Activated gamma-delta T cell treated with Interleukin-2 at 50 U/mL for 16 hours (primary cell): ENCODE measurements at regions not wholly inside any gene's neighbourhood (a gene's known extent, or its start where the extent isn't known, plus 50 kb on each side); places are given as distances from the start of the nearest gene placed in this dataset.
"Not testable (repeated sequence)": the region's sequence is repeated elsewhere in the genome, so short reads cannot be mapped to it uniquely, and the experiment has no call there.

Source experiments
- DNase-seq: peaks from one replicate; pipeline ENCODE4 v3.0.0-alpha.2; 2020

GRCh38 chr22:46026899-46027210 is 49.9 kb upstream of the WNT7B start:
- no peak for DNase-seq

GRCh38 chr22:46027211-46028105 is 50.5 kb upstream of the WNT7B start:
- no peak for DNase-seq

- no peak for DNase-seq
Observed at GRCh38 chr22:46028106-46028991, 51.4 kb upstream of the WNT7B start.

GRCh38 chr22:46029036-46029435 is 52.1 kb upstream of the WNT7B start:
- DNase-seq: no peak

- no peak for DNase-seq
Observed at GRCh38 chr22:46029574-46030200, 52.7 kb upstream of the WNT7B start.

- DNase-seq: no peak
Observed at GRCh38 chr22:46030231-46030880, 53.4 kb upstream of the WNT7B start.

GRCh38 chr22:46031066-46031465 is 54.1 kb upstream of the WNT7B start:
- DNase-seq: no peak

GRCh38 chr22:46031557-46031956 is 54.6 kb upstream of the WNT7B start:
- DNase-seq: no peak

GRCh38 chr22:46031965-46032851 is 55.2 kb upstream of the WNT7B start:
- DNase-seq: no peak

- no peak for DNase-seq
Observed at GRCh38 chr22:46033256-46034200, 56.6 kb upstream of the WNT7B start.

- not testable (repeated sequence) for DNase-seq
Observed at GRCh38 chr22:46034480-46034879, 57.5 kb upstream of the WNT7B start.

GRCh38 chr22:46035380-46035741 is 58.4 kb upstream of the WNT7B start:
- DNase-seq: no peak

GRCh38 chr22:46035742-46036557 is 59.0 kb upstream of the WNT7B start:
- DNase-seq: peak; percentile 100

GRCh38 chr22:46036558-46037408 is 59.8 kb upstream of the WNT7B start:
- peak; percentile 52 for DNase-seq

GRCh38 chr22:46038174-46038487 is 61.2 kb upstream of the WNT7B start:
- no peak for DNase-seq

- no peak for DNase-seq
Observed at GRCh38 chr22:46038516-46039430, 61.8 kb upstream of the WNT7B start.

GRCh38 chr22:46039535-46039934 is 62.6 kb upstream of the WNT7B start:
- no peak for DNase-seq
